HepG2 (cell line): ENCODE measurements at regions not wholly inside any gene's neighbourhood (a gene's known extent, or its start where the extent isn't known, plus 50 kb on each side); places are given as distances from the start of the nearest gene placed in this dataset.

Experiments used
- ATAC-seq: fragments of 200-7000 bp; cut with Tn5 transposase; 3 replicates; pipeline ENCODE4 v1.9.1; 2020; ENCODE audit warnings: mild to moderate bottlenecking, moderate library complexity
- BruUV-seq: library from RNA; stranded (reverse); fragments of 400-500 nt; replicated peaks from 2 replicates; lab custom pipeline; 2021; lab: Mats Ljungman, UMichigan
- CTCF ChIA-PET: fragments of 300-600 bp; formaldehyde crosslinking; extraction: SDS; loops from one replicate; lab custom pipeline; 2021; ENCODE audit warnings: low total read pairs, inconsistent platforms, low intra/inter-chr PET ratio; lab: Yijun Ruan, JAX
- POLR2A ChIA-PET: fragments of 350-600 bp; sonication (Branson Sonifier 250); formaldehyde crosslinking; loops from one replicate; lab custom pipeline; 2020; ENCODE audit warnings: antibody characterized with exemption, inconsistent platforms; lab: Yijun Ruan, JAX
- DNase-seq: peaks from one replicate; pipeline ENCODE4 v3.0.0-alpha.2; 2015; ENCODE audit warnings: low spot score
- FAIRE-seq: peaks from 3 replicates; lab custom pipeline; 2011; peaks lifted over from hg19 to GRCh38; lab: Jason Lieb, UNC
- H2AFZ ChIP-seq: one replicate; pipeline ENCODE4 v1.6.1; 2011; ENCODE audit warnings: low read length, inconsistent platforms
- H3K27ac ChIP-seq: fragments of 300-600 bp; 3 replicates; pipeline ENCODE4 v1.8.0; 2011; ENCODE audit warnings: mixed run types, mild to moderate bottlenecking, mixed read lengths, low read length, inconsistent platforms; ENCODE audit not compliant: insufficient read depth; ENCODE audit errors: extremely low read length
- H3K27me3 ChIP-seq, 2 experiments: fragments of 200-600 bp in 1 of 2; 2 replicates in 1 of 2; 3 replicates in 1 of 2; pipeline versions ENCODE4 v1.6.0 to v1.8.0; 2011; ENCODE audit warnings: low read length in 2 of 2, mild to moderate bottlenecking in 2 of 2, moderate library complexity in 2 of 2, inconsistent platforms in 1 of 2; ENCODE audit not compliant: insufficient read depth in 2 of 2, control insufficient read depth in 1 of 2
- H3K36me3 ChIP-seq, 2 experiments: fragments of 200-600 bp in 1 of 2; replicated peaks in 1 of 2; 2 replicates in 1 of 2; 3 replicates in 1 of 2; pipeline versions ENCODE4 v1.5.1 to v1.8.0; 2011; ENCODE audit warnings: low read length in 2 of 2, inconsistent platforms in 1 of 2; ENCODE audit not compliant: insufficient read depth in 2 of 2, control insufficient read depth in 1 of 2
- H3K4me1 ChIP-seq: 2 replicates; pipeline ENCODE4 v1.5.1; 2012; ENCODE audit warnings: low read length, inconsistent platforms; ENCODE audit not compliant: insufficient read depth
- H3K4me2 ChIP-seq: 2 replicates; pipeline ENCODE4 v1.6.0; 2011; ENCODE audit warnings: low read depth, low read length, inconsistent platforms
- H3K4me3 ChIP-seq, 3 experiments: fragments of 200-600 bp in 1 of 3; sonication (generic), shearing (Covaris generic) in 1 of 3; replicated peaks in 1 of 3; 2 replicates each; pipeline ENCODE4 v1.5.1; 2011 to 2016; ENCODE audit warnings: low read length in 3 of 3, inconsistent platforms in 2 of 3, low read depth in 2 of 3, mild to moderate bottlenecking in 2 of 3, control low read depth in 1 of 3, mixed read lengths in 1 of 3; ENCODE audit not compliant: insufficient read depth in 1 of 3
- H3K79me2 ChIP-seq: one replicate; pipeline ENCODE4 v1.6.1; 2011; ENCODE audit warnings: low read length, inconsistent platforms; ENCODE audit not compliant: insufficient read depth
- H3K9ac ChIP-seq: 2 replicates; pipeline ENCODE4 v1.6.0; 2011; ENCODE audit warnings: mild to moderate bottlenecking, low read depth, low read length, inconsistent platforms; ENCODE audit not compliant: insufficient read depth
- H3K9me3 ChIP-seq: 2 replicates; pipeline ENCODE4 v1.5.1; 2012; ENCODE audit warnings: mild to moderate bottlenecking, low read length
- H4K20me1 ChIP-seq: 2 replicates; pipeline ENCODE4 v1.6.0; 2011; ENCODE audit warnings: inconsistent platforms, mild to moderate bottlenecking, low read length, moderate library complexity; ENCODE audit not compliant: insufficient read depth
- CCAR2 ChIP-seq: fragments of 200-400 bp; formaldehyde crosslinking; optimal IDR thresholded peaks from 2 replicates; pipeline ENCODE3; 2018; ENCODE audit warnings: low read depth, mild to moderate bottlenecking, low read length, moderate library complexity
- DZIP1 ChIP-seq: sonication (generic); formaldehyde crosslinking; IDR thresholded peaks from 2 replicates; pipeline ENCODE4 v1.5.0; 2020; ENCODE audit warnings: mild to moderate bottlenecking, missing genetic modification reagents
- HHEX ChIP-seq: IDR thresholded peaks from 2 replicates; pipeline ENCODE4 v1.6.1; 2016; ENCODE audit warnings: control low read depth
- IKZF5 ChIP-seq: IDR thresholded peaks from 2 replicates; pipeline ENCODE4 v1.6.1; 2018; ENCODE audit warnings: missing genetic modification reagents, mild to moderate bottlenecking, missing compliant biosample characterization
- ZBED4 ChIP-seq: sonication (generic); formaldehyde crosslinking; IDR thresholded peaks from 2 replicates; pipeline ENCODE4 v1.4.0; 2020; ENCODE audit warnings: missing genetic modification reagents, borderline replicate concordance
- ZGPAT ChIP-seq: IDR thresholded peaks from 2 replicates; pipeline ENCODE4 v1.6.1; 2016; ENCODE audit warnings: mild to moderate bottlenecking
- ZMAT3 ChIP-seq: sonication (generic); formaldehyde crosslinking; conservative IDR thresholded peaks from 2 replicates; pipeline ENCODE4 v1.7.0; 2021; ENCODE audit warnings: missing genetic modification reagents
- ZMYM4 ChIP-seq: sonication (generic); formaldehyde crosslinking; IDR thresholded peaks from 2 replicates; pipeline ENCODE4 v1.8.1; 2023; ENCODE audit warnings: mild to moderate bottlenecking, missing genetic modification reagents
- WGBS: methylation state at CpG from one replicate; pipeline ENCODE4 v1.1.6; 2017; ENCODE audit warnings: low lambda C conversion rate; 5-methylcytosine and 5-hydroxymethylcytosine counted together
- in situ Hi-C: cut with HindIII; loops from 2 replicates; pipeline ENCODE4 v1.10.0; 2017; ENCODE audit warnings: low pct_unique_long_range_greater_than_20kb; ENCODE audit not compliant: extremely low pct_ligation_motif_present
- intact Hi-C: fragments of 100-400 bp; cut with micrococcal nuclease; formaldehyde crosslinking; loops from one replicate; pipeline ENCODE4 v1.10.0; 2022; ENCODE audit not compliant: unreplicated experiment

- DNase-seq (no peak), FAIRE-seq (no peak), ATAC-seq (no peak)
- ChIA-PET POLR2A (interaction anchor here (1.0 kb wide), 1 partner anchor 10 kb away, joined by 3 read pairs; no protein-coding TSS in a partner anchor), CTCF (no interaction called here)
- Histone ChIP-seq H3K79me2 (no peaks in the 10 kb centered on the region), H3K9me3 (no peaks in the 10 kb centered on the region), H2AFZ (no peak overlapping the region), H3K9ac (no peak overlapping the region), H3K4me3 (no peak overlapping the region), H3K27ac (peak overlapping the region; percentile 29), H3K27me3 (no peaks in the 10 kb centered on the region), H3K4me1 (peaks cover 21% of the 10 kb centered on the region), H3K4me2 (no peak overlapping the region), H4K20me1 (no peaks in the 10 kb centered on the region), H3K36me3 (no peaks in the 10 kb centered on the region)
- in situ Hi-C loops = no loop called here
- TF ChIP-seq HHEX (CRISPR knock-in tag) = no peak
- no peak for TF ChIP-seq IKZF5 (CRISPR knock-in tag)
- no peak for TF ChIP-seq CCAR2
- no peak for TF ChIP-seq DZIP1 (CRISPR knock-in tag)
- TF ChIP-seq ZGPAT (CRISPR knock-in tag) = 0 out of 2 replicates have a peak, but pooled peaks have one; percentile 22
- TF ChIP-seq ZBED4 (CRISPR knock-in tag) = no peak
- TF ChIP-seq ZMAT3 (CRISPR knock-in tag) = no peak
- no peak for TF ChIP-seq ZMYM4 (CRISPR knock-in tag)
- intact Hi-C loops = no loop called here
- WGBS = 93% methylated on average over 3 of the region's 3 CpGs
- no TSS peak for BruUV-seq
These were observed 144.7 kb downstream of the PCSK1 start for GRCh38 chr5:96288166-96288844.
